ENCODE measurements at regions not wholly inside any gene's neighbourhood (a gene's known extent, or its start where the extent isn't known, plus 50 kb on each side); places are given as distances from the start of the nearest gene placed in this dataset.
"Not testable (repeated sequence)": the region's sequence is repeated elsewhere in the genome, so short reads cannot be mapped to it uniquely, and the experiment has no call there.

GRCh38 chr12:88870000-88870737 is 289.9 kb upstream of the KITLG start:
- DNase-seq: no peak

DNA sequence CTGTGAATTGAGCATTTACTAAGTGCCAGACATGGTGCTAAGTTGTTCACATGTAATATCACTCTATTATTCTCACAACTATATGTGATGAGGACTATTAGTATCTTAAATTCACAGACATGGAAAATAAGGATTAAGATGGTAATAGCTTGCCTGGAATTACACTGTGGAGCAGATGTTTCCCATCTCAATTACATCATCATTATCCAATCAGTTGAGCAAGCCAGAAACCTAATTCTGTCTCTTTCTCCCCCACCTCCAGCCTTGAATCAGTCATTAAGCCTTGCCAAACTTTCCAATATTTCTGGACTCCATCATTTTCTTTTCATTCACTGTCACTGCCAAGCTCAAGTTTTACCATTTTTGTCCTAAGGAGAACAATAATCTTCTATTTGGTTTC is 287.8 kb upstream of the KITLG start:
- no peak for DNase-seq

DNA sequence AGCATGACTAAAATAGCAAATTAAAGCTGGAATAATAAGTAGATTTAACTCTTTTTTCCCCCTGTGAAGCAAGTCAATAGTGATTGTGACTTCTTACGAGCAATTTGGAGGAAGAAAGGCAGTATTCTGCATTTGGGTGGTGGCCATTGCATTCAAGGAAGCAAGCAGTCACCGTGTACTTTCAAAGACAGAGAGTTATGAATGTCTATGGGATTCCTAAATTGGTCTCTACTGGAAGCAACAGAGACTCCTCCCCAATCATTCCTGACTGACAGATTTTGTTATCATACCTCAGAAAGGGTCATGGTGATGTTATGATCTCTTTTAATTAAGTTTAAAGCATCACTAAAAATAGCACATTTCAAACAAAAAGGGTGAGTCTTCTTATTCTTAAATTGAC is 287.2 kb upstream of the KITLG start:
- DNase-seq: no peak

DNA sequence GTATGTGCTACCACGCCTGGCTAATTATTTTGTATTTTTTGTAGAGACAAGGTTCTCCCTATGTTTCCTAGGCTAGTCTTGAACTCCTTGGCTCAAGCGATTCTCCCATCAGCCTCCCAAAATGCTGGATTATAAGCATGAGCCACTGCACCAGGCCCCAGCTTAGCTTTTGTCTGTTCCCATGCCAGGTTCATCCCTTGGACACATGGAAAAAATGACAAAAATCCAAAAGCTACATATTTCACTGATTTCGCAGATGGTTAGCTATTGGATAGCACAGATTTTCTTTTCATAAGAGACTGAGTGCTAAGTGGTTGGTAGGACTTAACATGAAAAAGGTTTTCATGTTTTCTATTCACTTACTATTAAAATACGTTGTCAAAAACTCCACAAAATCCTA is 286.6 kb upstream of the KITLG start:
- DNase-seq: no peak

GRCh38 chr12:88865537-88865936 is 285.3 kb upstream of the KITLG start:
- DNase-seq: no peak

GRCh38 chr12:88860851-88861250 is 280.6 kb upstream of the KITLG start:
- DNase-seq: no peak

- DNase-seq: no peak
These were observed 275.9 kb upstream of the KITLG start for GRCh38 chr12:88856201-88856600.

GRCh38 chr12:88855301-88855700 is 275.0 kb upstream of the KITLG start:
- DNase-seq: no peak

DNA sequence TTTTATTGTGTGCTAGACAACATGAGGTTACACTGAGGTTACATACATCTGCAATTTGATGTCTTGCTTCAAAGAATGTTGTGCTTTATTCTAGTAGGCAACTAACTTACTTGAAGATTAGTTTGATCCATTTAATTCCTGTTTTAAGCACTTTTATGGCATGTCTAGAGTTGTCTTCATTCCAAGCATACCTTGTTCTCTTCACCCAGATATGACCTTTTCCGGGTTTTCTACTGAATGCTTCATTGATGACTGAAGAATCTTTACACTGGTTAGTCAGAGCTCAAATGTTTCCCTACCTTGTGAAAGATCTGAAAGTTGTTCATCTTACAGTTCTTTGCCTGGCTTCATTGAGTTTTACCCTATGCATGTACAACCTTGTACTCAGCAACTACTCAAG is 274.0 kb upstream of the KITLG start:
- no peak for DNase-seq

- DNase-seq: not testable (repeated sequence)
These were observed 267.0 kb upstream of the KITLG start for GRCh38 chr12:88847246-88847645.

DNA sequence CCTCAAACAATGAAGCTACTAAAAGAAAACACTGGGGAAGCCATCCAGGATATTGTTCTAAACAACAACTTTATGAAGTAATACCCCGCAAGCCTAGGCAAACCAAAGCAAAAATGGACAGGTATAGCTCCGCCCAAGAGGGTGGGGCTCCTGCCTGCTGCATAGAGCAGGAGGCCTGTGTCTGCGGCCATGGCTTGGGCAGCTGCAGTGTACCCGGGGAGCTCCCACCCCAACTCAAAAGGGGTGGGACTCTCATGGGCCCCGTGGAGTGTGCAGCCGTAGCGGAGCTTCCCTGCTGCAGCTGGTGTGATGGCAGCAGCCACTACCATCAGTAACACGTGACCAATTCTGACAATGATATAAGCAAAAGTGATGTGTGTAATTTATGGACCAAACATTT is 264.2 kb upstream of the KITLG start:
- no peak for DNase-seq

GRCh38 chr12:88842314-88842713 is 262.0 kb upstream of the KITLG start:
- DNase-seq: no peak

DNA sequence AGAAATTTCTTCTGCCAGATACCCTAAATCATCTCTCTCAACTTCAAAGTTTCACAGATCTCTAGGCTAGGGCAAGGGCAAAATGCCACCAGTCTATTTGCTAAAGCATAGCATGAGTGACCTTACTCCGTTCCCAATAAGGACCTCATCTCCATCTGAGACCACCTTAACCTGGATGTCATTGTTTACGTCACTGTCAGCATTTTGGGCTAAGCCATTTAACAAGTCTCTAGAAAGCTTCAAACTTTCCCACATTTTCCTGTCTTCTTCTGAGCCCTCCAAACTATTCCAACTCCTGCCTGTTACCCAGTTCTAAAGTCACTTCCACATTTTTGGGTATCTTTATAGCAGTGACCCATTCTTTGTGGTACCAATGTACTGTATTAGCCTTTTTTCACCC is 259.2 kb upstream of the KITLG start:
- DNase-seq: no peak

GRCh38 chr12:88836156-88836555 is 255.9 kb upstream of the KITLG start:
- DNase-seq: no peak

GRCh38 chr12:88834226-88834625 is 254.0 kb upstream of the KITLG start:
- no peak for DNase-seq

DNA sequence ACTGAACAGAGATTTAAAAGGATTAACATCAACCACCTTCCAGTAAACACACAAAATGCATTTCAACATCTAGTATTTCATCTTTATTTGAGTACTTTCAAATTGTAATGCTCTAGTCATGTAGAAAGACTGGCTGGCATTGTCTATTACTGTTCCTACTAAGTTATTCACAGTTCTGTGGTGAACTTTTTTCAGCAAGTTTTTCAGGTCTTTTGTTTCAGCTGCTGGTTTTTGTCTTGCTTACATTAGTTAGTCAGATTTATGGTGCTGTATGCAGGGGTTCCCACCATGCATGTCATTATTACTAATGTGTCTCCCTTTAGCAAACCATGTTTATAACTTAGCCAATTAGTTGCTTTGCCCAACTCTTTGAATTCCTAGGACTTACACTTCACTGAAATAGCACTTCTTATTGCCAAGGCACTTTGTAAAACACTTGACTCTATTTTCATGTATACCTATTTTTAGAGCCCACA is 253.4 kb upstream of the KITLG start:
- no peak for DNase-seq

DNA sequence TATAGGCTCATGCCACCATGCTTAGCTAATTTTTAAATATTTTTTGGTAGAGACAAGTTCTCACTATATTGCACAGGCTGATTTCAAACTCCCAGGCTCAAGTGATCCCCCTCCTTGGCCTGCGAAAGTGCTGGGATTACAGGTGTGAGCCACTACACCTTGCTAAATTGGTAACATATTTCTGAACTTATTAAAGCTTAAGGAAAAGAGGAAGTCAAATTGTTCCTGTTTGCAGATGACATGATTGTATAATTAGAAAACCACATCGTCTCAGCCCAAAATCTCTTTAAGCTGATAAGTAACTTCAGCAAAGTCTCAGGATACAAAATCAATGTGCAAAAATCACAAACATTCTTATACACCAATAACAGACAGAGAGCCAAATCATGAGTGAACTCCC is 248.3 kb upstream of the KITLG start:
- not testable (repeated sequence) for DNase-seq

- no peak for DNase-seq
These were observed 239.7 kb upstream of the KITLG start for GRCh38 chr12:88820012-88820411.

DNA sequence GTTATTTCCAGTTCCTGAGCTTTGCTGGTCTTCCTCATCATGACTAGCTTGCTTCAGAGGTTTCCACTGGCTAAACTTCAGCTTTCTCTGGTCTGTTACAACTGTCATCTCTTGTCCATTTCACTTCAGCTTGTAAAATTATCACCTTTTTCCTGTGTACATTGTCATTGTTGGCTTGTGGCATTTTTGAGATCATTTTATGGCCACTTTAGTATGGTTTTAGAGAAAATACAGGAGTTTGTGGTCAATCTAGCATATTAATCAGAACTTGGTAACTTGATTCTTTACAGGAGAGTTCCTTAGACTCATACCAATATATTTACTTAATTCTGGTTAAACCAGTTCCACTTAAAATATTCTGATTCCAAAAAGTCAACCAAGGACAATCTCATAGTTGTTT is 235.9 kb upstream of the KITLG start:
- no peak for DNase-seq

DNA sequence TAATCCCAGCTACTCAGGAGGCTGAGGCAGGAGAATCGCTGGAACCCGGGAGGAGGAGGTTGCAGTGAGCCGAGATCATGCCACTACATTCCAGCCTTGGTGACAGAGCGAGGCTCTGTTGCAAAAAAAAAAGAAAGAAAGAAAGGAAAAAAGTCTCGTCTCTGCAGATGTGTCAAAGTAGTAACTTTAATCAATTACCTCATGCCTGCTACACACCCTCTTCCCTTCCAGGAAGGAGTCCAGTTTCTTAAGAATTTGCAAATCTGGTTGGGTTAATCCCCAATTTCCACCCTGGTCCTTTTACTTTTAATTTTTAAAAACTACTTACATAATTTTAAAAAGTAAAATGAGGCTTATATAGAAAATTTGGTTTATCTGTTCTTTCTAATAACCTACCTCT is 234.5 kb upstream of the KITLG start:
- DNase-seq: no peak

- DNase-seq: no peak
These were observed 232.3 kb upstream of the KITLG start for GRCh38 chr12:88812610-88813009.

GRCh38 chr12:88810806-88811205 is 230.5 kb upstream of the KITLG start:
- DNase-seq: no peak

- not testable (repeated sequence) for DNase-seq
These were observed 229.6 kb upstream of the KITLG start for GRCh38 chr12:88809841-88810240.

- DNase-seq: no peak
These were observed 225.4 kb upstream of the KITLG start for GRCh38 chr12:88805692-88806091.

DNA sequence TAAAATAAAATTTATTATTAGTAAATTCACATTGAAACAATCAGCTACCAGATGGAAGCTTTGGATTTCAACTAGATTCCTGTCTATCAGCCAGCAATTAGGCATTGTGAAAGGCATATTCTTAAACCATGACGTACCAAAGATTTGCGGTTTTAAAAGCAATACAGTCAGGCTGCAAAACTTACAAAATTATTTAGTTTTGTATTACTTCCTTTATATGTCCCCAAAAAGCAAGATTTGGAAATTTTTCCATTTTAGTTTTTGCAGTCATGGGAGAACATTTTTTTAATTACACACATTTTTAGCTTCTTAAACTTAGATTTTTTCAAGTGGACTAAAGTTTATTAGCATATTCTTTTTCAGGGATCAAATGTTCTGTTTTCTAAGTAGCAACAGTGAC is 225.0 kb upstream of the KITLG start:
- DNase-seq: no peak

Measured in stimulated activated CD8-positive, alpha-beta memory T cell treated with anti-CD3 and anti-CD28 coated beads, Interleukin-4, amount 100 ng/mL, for 48 hours (primary cell).